ENCODE measurements at regions not wholly inside any gene's neighbourhood (a gene's known extent, or its start where the extent isn't known, plus 50 kb on each side); places are given as distances from the start of the nearest gene placed in this dataset.

GRCh38 chr5:175163586-175164275 lies 280.3 kb downstream of the DRD1 start:
- no peak for DNase-seq

GRCh38 chr5:175162036-175162435 lies 281.9 kb downstream of the DRD1 start:
- no peak for DNase-seq

- DNase-seq: no peak
Observed at GRCh38 chr5:175159956-175160355, 284.0 kb downstream of the DRD1 start.

- no peak for DNase-seq
Observed at GRCh38 chr5:175148636-175149172, 295.3 kb downstream of the DRD1 start.

GRCh38 chr5:175146733-175147132 lies 297.2 kb downstream of the DRD1 start:
- no peak for DNase-seq

- DNase-seq: no peak
Observed at GRCh38 chr5:175141421-175141820, 302.6 kb downstream of the DRD1 start.

- no peak for DNase-seq
Observed at GRCh38 chr5:175133185-175133584, 310.8 kb downstream of the DRD1 start.

- DNase-seq: no peak
Observed at GRCh38 chr5:175131432-175131831, 312.6 kb downstream of the DRD1 start.

GRCh38 chr5:175129619-175130018 lies 314.4 kb downstream of the DRD1 start:
- DNase-seq: no peak

GRCh38 chr5:175129121-175129520 lies 314.9 kb downstream of the DRD1 start:
- DNase-seq: no peak

- no peak for DNase-seq
Observed at GRCh38 chr5:175124821-175125220, 319.2 kb downstream of the DRD1 start.

- no peak for DNase-seq
Observed at GRCh38 chr5:175124251-175124813, 319.6 kb downstream of the DRD1 start.

GRCh38 chr5:175123542-175123941 lies 320.4 kb downstream of the DRD1 start:
- DNase-seq: no peak

GRCh38 chr5:175121457-175121856 lies 322.5 kb downstream of the DRD1 start:
- no peak for DNase-seq

- no peak for DNase-seq
Observed at GRCh38 chr5:175120412-175120811, 323.6 kb downstream of the DRD1 start.

- no peak for DNase-seq
Observed at GRCh38 chr5:175118700-175119309, 325.2 kb downstream of the DRD1 start.

GRCh38 chr5:175116466-175117048 lies 327.4 kb downstream of the DRD1 start:
- no peak for DNase-seq

GRCh38 chr5:175115831-175116230 lies 328.2 kb downstream of the DRD1 start:
- no peak for DNase-seq

- DNase-seq: no peak
Observed at GRCh38 chr5:175113947-175114346, 330.0 kb downstream of the DRD1 start.

GRCh38 chr5:175109058-175109755 lies 334.8 kb downstream of the DRD1 start:
- no peak for DNase-seq

- no peak for DNase-seq
Observed at GRCh38 chr5:175107865-175108264, 336.1 kb downstream of the DRD1 start.

GRCh38 chr5:175107028-175107588 lies 336.9 kb downstream of the DRD1 start:
- DNase-seq: no peak

GRCh38 chr5:175104677-175105076 lies 339.3 kb downstream of the DRD1 start:
- DNase-seq: no peak

Measured in inflammatory macrophage (primary cell).